ENCODE measurements at regions not wholly inside any gene's neighbourhood (a gene's known extent, or its start where the extent isn't known, plus 50 kb on each side); places are given as distances from the start of the nearest gene placed in this dataset.

GRCh38 chr5:68374796-68375518, 159.4 kb downstream of the PIK3R1 start:
- Histone ChIP-seq H4K5ac (ENCODE audit: low read length) (no peak overlapping the region), H3K27me3 (ENCODE audit: insufficient read depth, low read length, poor library complexity) (no peaks in the 10 kb centered on the region), H3K4me3 (ENCODE audit: low read length) (no peak overlapping the region), H3K79me1 (ENCODE audit: low read length) (no peaks in the 10 kb centered on the region), H2AK5ac (ENCODE audit: low read length) (no peak overlapping the region), H3K36me3 (ENCODE audit: control insufficient read depth, insufficient read depth, low read length) (no peaks in the 10 kb centered on the region), H3K9ac (ENCODE audit: low read length) (no peak overlapping the region), H2BK5ac (ENCODE audit: low read length) (no peak overlapping the region), H3K56ac (ENCODE audit: low read length) (no peak overlapping the region), H4K8ac (ENCODE audit: low read depth, low read length) (no peak overlapping the region), H3K4me1 (ENCODE audit: control insufficient read depth, low read depth, low read length) (no peaks in the 10 kb centered on the region), H3K4me2 (ENCODE audit: low read length) (no peak overlapping the region), H3K27ac (ENCODE audit: low read depth, low read length) (no peak overlapping the region), H3K4ac (ENCODE audit: low read depth, low read length) (no peak overlapping the region), H2BK15ac (replicated peaks; ENCODE audit: low read depth) (no peak overlapping the region), H3K23ac (ENCODE audit: low read length) (no peak overlapping the region), H3K18ac (ENCODE audit: low read length) (no peak overlapping the region), H2BK120ac (ENCODE audit: low read depth, low read length) (no peak overlapping the region), H3K79me2 (ENCODE audit: control insufficient read depth, insufficient read depth, low read length) (no peaks in the 10 kb centered on the region)
- no peak for DNase-seq
- no CpG with 5 or more reads among the region's 1 CpG for WGBS (ENCODE audit: extremely low coverage, insufficient coverage, low lambda C conversion rate)

GRCh38 chr5:68375540-68375939, 160.0 kb downstream of the PIK3R1 start:
- Histone ChIP-seq H3K4me3 (ENCODE audit: low read length) (no peak overlapping the region), H3K27me3 (ENCODE audit: insufficient read depth, low read length, poor library complexity) (no peaks in the 10 kb centered on the region), H2BK120ac (ENCODE audit: low read depth, low read length) (no peak overlapping the region), H2BK5ac (ENCODE audit: low read length) (no peak overlapping the region), H3K79me2 (ENCODE audit: control insufficient read depth, insufficient read depth, low read length) (no peaks in the 10 kb centered on the region), H3K56ac (ENCODE audit: low read length) (no peak overlapping the region), H3K27ac (ENCODE audit: low read depth, low read length) (no peak overlapping the region), H3K9ac (ENCODE audit: low read length) (no peak overlapping the region), H3K18ac (ENCODE audit: low read length) (no peak overlapping the region), H2BK15ac (replicated peaks; ENCODE audit: low read depth) (no peak overlapping the region), H3K4me2 (ENCODE audit: low read length) (no peak overlapping the region), H4K5ac (ENCODE audit: low read length) (no peak overlapping the region), H4K8ac (ENCODE audit: low read depth, low read length) (no peak overlapping the region), H3K23ac (ENCODE audit: low read length) (no peak overlapping the region), H3K4me1 (ENCODE audit: control insufficient read depth, low read depth, low read length) (no peaks in the 10 kb centered on the region), H3K4ac (ENCODE audit: low read depth, low read length) (no peak overlapping the region), H3K36me3 (ENCODE audit: control insufficient read depth, insufficient read depth, low read length) (no peaks in the 10 kb centered on the region), H2AK5ac (ENCODE audit: low read length) (no peak overlapping the region), H3K79me1 (ENCODE audit: low read length) (no peaks in the 10 kb centered on the region)
- WGBS (ENCODE audit: extremely low coverage, insufficient coverage, low lambda C conversion rate) = no CpG with 5 or more reads among the region's 3 CpGs
- no peak for DNase-seq

GRCh38 chr5:68376935-68377334, 161.4 kb downstream of the PIK3R1 start:
- Histone ChIP-seq H3K27ac (ENCODE audit: low read depth, low read length) (no peak overlapping the region), H2BK120ac (ENCODE audit: low read depth, low read length) (no peak overlapping the region), H3K9ac (ENCODE audit: low read length) (no peak overlapping the region), H3K79me1 (ENCODE audit: low read length) (no peaks in the 10 kb centered on the region), H3K56ac (ENCODE audit: low read length) (no peak overlapping the region), H3K4me1 (ENCODE audit: control insufficient read depth, low read depth, low read length) (no peaks in the 10 kb centered on the region), H2BK15ac (replicated peaks; ENCODE audit: low read depth) (no peak overlapping the region), H4K8ac (ENCODE audit: low read depth, low read length) (no peak overlapping the region), H3K23ac (ENCODE audit: low read length) (no peak overlapping the region), H2AK5ac (ENCODE audit: low read length) (no peak overlapping the region), H3K4me2 (ENCODE audit: low read length) (no peak overlapping the region), H3K4me3 (ENCODE audit: low read length) (no peak overlapping the region), H2BK5ac (ENCODE audit: low read length) (no peak overlapping the region), H3K27me3 (ENCODE audit: insufficient read depth, low read length, poor library complexity) (no peaks in the 10 kb centered on the region), H3K79me2 (ENCODE audit: control insufficient read depth, insufficient read depth, low read length) (no peaks in the 10 kb centered on the region), H3K18ac (ENCODE audit: low read length) (no peak overlapping the region), H3K4ac (ENCODE audit: low read depth, low read length) (no peak overlapping the region), H3K36me3 (ENCODE audit: control insufficient read depth, insufficient read depth, low read length) (no peaks in the 10 kb centered on the region), H4K5ac (ENCODE audit: low read length) (no peak overlapping the region)
- no CpG with 5 or more reads among the region's 6 CpGs for WGBS (ENCODE audit: extremely low coverage, insufficient coverage, low lambda C conversion rate)
- no peak for DNase-seq

GRCh38 chr5:68377733-68378132, 162.2 kb downstream of the PIK3R1 start:
- no peaks in the 10 kb centered on the region for H3K27me3 ChIP-seq (ENCODE audit: insufficient read depth, low read length, poor library complexity)
- no CpG with 5 or more reads among the region's 4 CpGs for WGBS (ENCODE audit: extremely low coverage, insufficient coverage, low lambda C conversion rate)
- no peak overlapping the region for H2AK5ac ChIP-seq (ENCODE audit: low read length)
- no peaks in the 10 kb centered on the region for H3K4me1 ChIP-seq (ENCODE audit: control insufficient read depth, low read depth, low read length)
- H2BK15ac ChIP-seq (replicated peaks; ENCODE audit: low read depth) = no peak overlapping the region
- DNase-seq = no peak
- no peak overlapping the region for H3K18ac ChIP-seq (ENCODE audit: low read length)
- no peak overlapping the region for H3K27ac ChIP-seq (ENCODE audit: low read depth, low read length)
- H4K8ac ChIP-seq (ENCODE audit: low read depth, low read length) = no peak overlapping the region
- H2BK5ac ChIP-seq (ENCODE audit: low read length) = no peak overlapping the region
- no peak overlapping the region for H3K4me3 ChIP-seq (ENCODE audit: low read length)
- no peak overlapping the region for H4K5ac ChIP-seq (ENCODE audit: low read length)
- H3K9ac ChIP-seq (ENCODE audit: low read length) = no peak overlapping the region
- H3K56ac ChIP-seq (ENCODE audit: low read length) = no peak overlapping the region
- no peaks in the 10 kb centered on the region for H3K79me2 ChIP-seq (ENCODE audit: control insufficient read depth, insufficient read depth, low read length)
- H2BK120ac ChIP-seq (ENCODE audit: low read depth, low read length) = no peak overlapping the region
- H3K23ac ChIP-seq (ENCODE audit: low read length) = no peak overlapping the region
- H3K4ac ChIP-seq (ENCODE audit: low read depth, low read length) = no peak overlapping the region
- no peak overlapping the region for H3K4me2 ChIP-seq (ENCODE audit: low read length)
- no peaks in the 10 kb centered on the region for H3K79me1 ChIP-seq (ENCODE audit: low read length)
- H3K36me3 ChIP-seq (ENCODE audit: control insufficient read depth, insufficient read depth, low read length) = no peaks in the 10 kb centered on the region

GRCh38 chr5:68378204-68378820, 162.8 kb downstream of the PIK3R1 start:
- Histone ChIP-seq H3K4me3 (ENCODE audit: low read length) (no peak overlapping the region), H3K4ac (ENCODE audit: low read depth, low read length) (no peak overlapping the region), H4K8ac (ENCODE audit: low read depth, low read length) (no peak overlapping the region), H2BK120ac (ENCODE audit: low read depth, low read length) (no peak overlapping the region), H3K4me1 (ENCODE audit: control insufficient read depth, low read depth, low read length) (no peaks in the 10 kb centered on the region), H3K23ac (ENCODE audit: low read length) (no peak overlapping the region), H4K5ac (ENCODE audit: low read length) (no peak overlapping the region), H2BK5ac (ENCODE audit: low read length) (no peak overlapping the region), H3K56ac (ENCODE audit: low read length) (no peak overlapping the region), H3K9ac (ENCODE audit: low read length) (no peak overlapping the region), H3K79me2 (ENCODE audit: control insufficient read depth, insufficient read depth, low read length) (no peaks in the 10 kb centered on the region), H3K27ac (ENCODE audit: low read depth, low read length) (no peak overlapping the region), H3K36me3 (ENCODE audit: control insufficient read depth, insufficient read depth, low read length) (no peaks in the 10 kb centered on the region), H2AK5ac (ENCODE audit: low read length) (no peak overlapping the region), H3K18ac (ENCODE audit: low read length) (no peak overlapping the region), H3K27me3 (ENCODE audit: insufficient read depth, low read length, poor library complexity) (no peaks in the 10 kb centered on the region), H3K4me2 (ENCODE audit: low read length) (no peak overlapping the region), H3K79me1 (ENCODE audit: low read length) (no peaks in the 10 kb centered on the region), H2BK15ac (replicated peaks; ENCODE audit: low read depth) (no peak overlapping the region)
- no peak for DNase-seq
- WGBS (ENCODE audit: extremely low coverage, insufficient coverage, low lambda C conversion rate) = no CpG with 5 or more reads among the region's 3 CpGs

All from mesendoderm (in vitro differentiated cells).